GM19025 (cell line): ENCODE measurements at regions not wholly inside any gene's neighbourhood (a gene's known extent, or its start where the extent isn't known, plus 50 kb on each side); places are given as distances from the start of the nearest gene placed in this dataset.

Experiments
- ATAC-seq: cut with Tn5 transposase; IDR thresholded peaks from one replicate; pipeline ENCODE4 v1.9.1; 2021; ENCODE audit warnings: mild to moderate bottlenecking, low read depth, moderate library complexity; ENCODE audit not compliant: unreplicated experiment

DNA sequence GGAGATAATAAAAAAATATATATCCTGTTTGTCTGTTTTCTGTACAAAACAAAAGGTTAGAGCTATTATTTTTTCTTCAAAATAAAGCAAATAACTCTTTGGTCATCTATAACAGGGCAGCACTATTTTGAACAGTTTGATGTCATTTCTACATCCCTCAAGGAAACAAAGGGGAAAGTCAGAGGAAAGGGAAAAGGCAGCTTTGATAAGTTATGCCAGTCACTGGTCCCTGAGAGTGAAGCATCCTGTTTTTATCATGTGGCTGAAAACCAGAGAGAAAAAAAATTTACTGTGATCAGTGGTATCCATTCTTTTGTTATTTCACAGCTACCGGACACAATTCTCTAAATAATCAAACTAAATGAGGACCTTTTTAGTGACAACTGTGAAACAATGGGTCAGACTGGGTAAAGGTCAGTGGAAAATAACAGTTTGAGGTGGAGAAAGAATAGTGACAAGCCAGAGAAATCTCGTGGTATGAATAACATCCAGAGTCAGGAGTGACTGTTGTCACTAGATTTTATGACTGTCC lies 356.0 kb downstream of the HDGFL1 start:
- no peak for ATAC-seq

GRCh38 chr6:22925920-22926789 lies 356.8 kb downstream of the HDGFL1 start:
- ATAC-seq = no peak

DNA sequence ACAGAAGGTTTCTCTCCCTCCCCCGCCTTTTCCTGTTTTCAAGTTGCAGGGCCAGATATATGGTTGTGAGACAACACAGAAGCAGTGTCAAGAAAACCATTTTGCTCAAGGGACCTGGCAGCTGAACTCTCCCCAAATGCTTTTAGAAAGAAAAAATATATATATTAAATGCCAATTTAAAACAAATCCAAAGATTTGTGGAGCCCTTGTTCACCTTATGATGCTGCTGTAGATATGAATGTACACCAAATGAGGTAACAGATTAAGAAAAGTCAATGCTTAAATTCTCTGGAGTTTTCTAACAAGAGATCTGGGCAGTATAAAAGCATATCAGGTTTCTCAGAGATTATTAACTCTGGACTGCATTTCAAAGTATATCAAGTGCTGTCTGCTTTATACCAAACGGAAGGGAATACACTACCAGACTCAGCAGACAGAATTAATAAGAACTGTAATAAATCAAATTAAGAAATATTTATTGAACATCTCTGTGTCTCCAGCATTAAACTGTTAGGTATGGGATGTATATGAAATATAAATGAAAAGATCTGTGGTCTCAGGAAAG lies 357.5 kb downstream of the HDGFL1 start:
- no peak for ATAC-seq

GRCh38 chr6:22928775-22929174 lies 359.4 kb downstream of the HDGFL1 start:
- ATAC-seq = no peak

DNA sequence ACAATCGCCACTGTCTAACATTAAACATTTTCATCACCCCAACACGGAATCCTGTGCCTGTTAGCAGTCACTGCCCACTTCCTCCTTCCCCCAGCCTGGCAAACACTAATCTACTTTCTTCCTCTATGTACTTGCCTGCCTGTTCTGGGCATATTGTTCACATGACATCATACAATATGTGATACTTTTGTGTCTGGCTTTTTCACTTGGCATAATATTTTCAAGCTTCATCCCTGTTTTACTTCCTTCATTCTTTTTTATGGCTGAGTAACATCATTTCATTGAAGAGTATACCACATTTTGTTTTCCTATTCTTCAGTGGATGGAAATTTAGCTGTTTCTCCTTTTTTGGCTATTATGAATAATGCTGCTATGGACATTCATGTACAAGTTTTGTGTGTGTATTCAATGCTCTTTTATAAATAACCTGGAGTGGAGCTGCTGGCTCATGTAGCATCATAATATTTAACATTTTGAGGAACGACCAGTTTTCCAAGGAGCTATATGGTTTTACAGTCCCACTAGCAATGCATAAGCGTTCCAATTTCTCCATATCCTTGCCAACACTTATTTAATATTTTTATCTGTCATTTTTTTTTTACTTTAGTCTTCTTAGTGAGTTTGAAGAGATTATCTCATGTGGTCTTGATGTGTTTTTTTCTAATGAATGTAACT lies 360.1 kb downstream of the HDGFL1 start:
- ATAC-seq = no peak

DNA sequence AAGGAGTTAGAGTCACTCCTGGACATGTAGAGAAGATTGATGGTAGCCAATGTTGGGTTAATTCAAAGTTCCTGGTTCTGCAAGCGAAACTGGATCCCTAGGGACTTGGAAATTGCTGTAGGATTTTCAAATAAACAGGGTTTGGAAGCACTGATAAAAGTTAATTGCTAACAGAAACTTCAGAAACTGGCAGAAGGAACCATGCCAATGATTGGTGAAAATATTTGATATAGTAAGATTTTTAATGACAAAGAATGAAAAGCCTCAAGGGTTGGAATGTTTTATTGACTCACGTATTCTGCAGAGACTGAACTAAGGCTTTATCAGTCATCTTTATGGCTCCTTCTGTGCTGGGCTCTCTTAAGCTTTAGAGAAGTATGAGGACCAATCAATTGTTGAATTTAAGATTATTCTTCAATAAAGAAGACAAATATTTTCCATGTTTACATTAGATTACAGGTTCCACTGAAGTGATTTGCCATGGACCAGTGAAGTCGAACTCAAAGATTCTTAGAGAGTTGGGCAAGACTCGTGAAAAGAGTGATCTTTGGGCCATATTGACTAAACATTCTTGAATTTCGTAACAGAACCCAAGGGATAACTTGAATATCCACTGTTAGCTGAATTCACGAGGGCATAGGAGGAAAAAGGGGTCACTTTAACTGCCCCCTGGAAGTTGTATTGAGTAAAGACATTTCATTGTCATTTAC lies 371.4 kb downstream of the HDGFL1 start:
- no peak for ATAC-seq

DNA sequence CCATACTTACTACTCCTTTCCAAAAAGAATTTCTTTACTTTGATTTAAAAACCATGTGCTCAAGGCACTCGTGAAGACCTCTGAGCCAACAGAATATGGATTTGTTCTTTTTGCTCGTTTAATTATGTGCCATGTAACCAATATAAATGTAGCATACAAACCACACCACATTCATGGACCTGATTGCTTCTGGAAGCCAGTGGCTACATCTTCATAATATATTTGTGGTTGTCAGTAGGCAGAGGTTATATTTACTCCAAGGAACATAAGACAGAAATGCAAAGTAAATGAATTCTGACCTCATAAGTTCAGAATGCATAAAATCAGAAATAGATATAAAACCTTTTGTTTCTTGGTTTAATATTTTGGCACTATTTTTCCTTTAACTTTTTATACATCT lies 373.0 kb downstream of the HDGFL1 start:
- no peak for ATAC-seq

GRCh38 chr6:22943327-22943726 lies 374.0 kb downstream of the HDGFL1 start:
- ATAC-seq = no peak

- ATAC-seq = no peak
Observed at GRCh38 chr6:22949967-22950366, 380.6 kb downstream of the HDGFL1 start.

DNA sequence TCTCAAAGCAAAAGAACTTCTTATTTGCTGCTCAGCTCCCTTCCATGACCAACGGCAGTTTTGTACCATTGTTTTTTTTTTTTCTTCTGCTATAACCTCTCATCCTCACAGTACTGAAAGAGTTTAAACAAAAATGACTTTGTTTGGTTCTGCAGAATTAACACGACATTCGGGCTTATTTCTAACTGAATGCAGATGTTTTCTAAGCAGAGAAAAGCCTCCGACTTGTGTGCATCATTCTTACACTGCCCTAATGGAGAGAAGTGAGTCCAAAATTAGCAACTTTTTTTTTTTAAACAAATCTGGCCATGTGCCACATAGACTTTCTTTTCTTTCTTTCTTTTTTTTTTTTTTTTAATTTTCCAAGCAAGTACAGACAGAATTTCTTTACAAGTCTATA lies 382.7 kb downstream of the HDGFL1 start:
- no peak for ATAC-seq

DNA sequence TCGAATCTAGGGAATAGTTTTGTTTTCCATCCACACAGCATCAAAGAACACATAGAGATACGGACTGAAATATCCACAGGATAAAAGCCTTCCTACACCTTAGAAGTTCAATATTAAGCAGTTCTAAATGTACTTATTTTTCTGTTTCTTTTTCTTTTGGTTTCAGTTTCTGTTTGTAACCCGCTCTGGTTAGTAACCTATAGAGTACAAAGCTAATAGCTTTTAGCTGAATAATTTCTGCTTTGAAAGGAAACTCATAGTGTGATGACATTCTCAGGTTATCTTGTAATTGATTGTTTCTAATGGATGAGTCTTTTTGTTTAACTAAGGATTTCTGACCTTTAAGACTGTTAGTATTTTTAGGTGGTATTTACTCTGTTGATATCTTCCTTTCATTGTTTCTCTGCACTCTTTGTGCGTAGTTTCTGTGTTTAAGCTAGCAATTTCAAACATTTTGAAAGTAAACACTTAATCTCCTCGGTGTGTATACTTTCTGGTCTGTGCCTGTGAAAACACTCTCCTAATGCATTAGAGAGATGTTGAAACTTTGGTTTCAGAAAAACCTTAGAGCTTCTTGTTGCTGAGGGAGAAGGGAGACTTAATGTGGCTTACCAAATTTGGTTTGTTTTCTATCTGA lies 385.5 kb downstream of the HDGFL1 start:
- no peak for ATAC-seq

- ATAC-seq = no peak
Observed at GRCh38 chr6:22956029-22956681, 386.8 kb downstream of the HDGFL1 start.

DNA sequence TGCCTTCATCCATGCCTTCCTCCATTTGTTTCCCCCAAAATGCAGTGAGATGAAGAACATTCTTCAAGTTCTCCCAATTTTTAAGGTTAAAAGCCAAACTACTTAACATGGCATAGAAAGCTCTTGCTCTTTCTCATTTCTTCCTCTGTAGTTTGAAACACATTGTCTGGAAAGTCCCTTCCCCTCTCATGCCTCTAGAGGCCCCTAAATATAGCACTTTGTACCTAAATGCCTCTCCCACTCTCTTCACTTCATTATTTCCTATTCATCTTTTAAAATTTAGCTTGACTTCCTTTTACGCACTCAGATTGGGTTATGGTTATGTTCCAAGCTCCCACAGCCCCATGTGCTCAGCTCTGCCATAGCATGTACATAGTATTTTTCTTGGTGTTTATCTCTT lies 389.3 kb downstream of the HDGFL1 start:
- ATAC-seq = no peak

- no peak for ATAC-seq
Observed at GRCh38 chr6:22959571-22959970, 390.2 kb downstream of the HDGFL1 start.

GRCh38 chr6:22964334-22964733 lies 395.0 kb downstream of the HDGFL1 start:
- no peak for ATAC-seq

GRCh38 chr6:22965889-22966288 lies 396.5 kb downstream of the HDGFL1 start:
- ATAC-seq = no peak

GRCh38 chr6:22966691-22967422 lies 397.5 kb downstream of the HDGFL1 start:
- no peak for ATAC-seq

DNA sequence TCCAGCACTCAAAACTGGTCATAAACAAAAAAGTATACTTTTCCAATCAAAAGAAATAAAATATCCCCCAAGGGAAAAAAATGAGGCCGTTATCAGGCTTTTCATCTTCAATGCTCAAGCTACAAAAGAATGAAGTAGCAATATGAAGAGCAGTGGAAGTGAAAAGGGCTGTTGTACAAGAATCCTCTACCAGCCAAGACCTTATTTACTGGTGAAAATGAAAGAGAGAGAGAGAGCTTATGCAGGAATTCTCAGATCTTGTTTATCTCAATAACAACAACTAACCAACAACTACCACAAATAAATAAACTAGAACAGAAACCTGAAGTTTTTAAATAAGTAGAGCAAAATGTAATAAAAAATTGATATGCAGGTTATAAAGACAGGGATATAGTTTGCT lies 400.6 kb downstream of the HDGFL1 start:
- ATAC-seq = no peak

GRCh38 chr6:22972771-22973170 lies 403.4 kb downstream of the HDGFL1 start:
- ATAC-seq = no peak
